Fibroblast of skin of left quadriceps (primary cell): ENCODE measurements at regions not wholly inside any gene's neighbourhood (a gene's known extent, or its start where the extent isn't known, plus 50 kb on each side); places are given as distances from the start of the nearest gene placed in this dataset.
A peak's percentile ranks its signal among the peaks of the same experiment; 100 is the strongest.

Experiments used
- DNase-seq, 2 experiments: peaks; one replicate each; pipeline ENCODE4 v3.0.0-alpha.2; 2013; ENCODE audit warnings: low read depth in 2 of 2

- DNase-seq, result no peak
Observed at GRCh38 chr3:110099711-110100110, 762.4 kb upstream of the DPPA4 start.

- no peak for DNase-seq
Observed at GRCh38 chr3:110101361-110101760, 764.0 kb upstream of the DPPA4 start.

GRCh38 chr3:110106805-110107204 is 769.5 kb upstream of the DPPA4 start:
- DNase-seq, result no peak

- DNase-seq, result no peak
Observed at GRCh38 chr3:110123946-110124345, 786.6 kb upstream of the DPPA4 start.

GRCh38 chr3:110126065-110126464 is 788.7 kb upstream of the DPPA4 start:
- DNase-seq, result no peak

- no peak for DNase-seq
Observed at GRCh38 chr3:110133971-110134370, 796.6 kb upstream of the DPPA4 start.

- DNase-seq, result no peak
Observed at GRCh38 chr3:110139048-110139447, 801.7 kb upstream of the DPPA4 start.

GRCh38 chr3:110139821-110140220 is 802.5 kb upstream of the DPPA4 start:
- no peak for DNase-seq

- DNase-seq, result no peak
Observed at GRCh38 chr3:110149763-110150162, 812.4 kb upstream of the DPPA4 start.

- DNase-seq, result no peak
Observed at GRCh38 chr3:110157221-110157620, 819.9 kb upstream of the DPPA4 start.

- DNase-seq, result no peak
Observed at GRCh38 chr3:110164632-110165369, 827.5 kb upstream of the DPPA4 start.

GRCh38 chr3:110165370-110165743 is 828.0 kb upstream of the DPPA4 start:
- no peak for DNase-seq

- no peak for DNase-seq
Observed at GRCh38 chr3:110165753-110166152, 828.4 kb upstream of the DPPA4 start.

GRCh38 chr3:110166791-110167190 is 829.4 kb upstream of the DPPA4 start:
- no peak for DNase-seq

- DNase-seq, result peak in 1 of 2 experiments; percentile 13
Observed at GRCh38 chr3:110174908-110175307, 837.6 kb upstream of the DPPA4 start.

GRCh38 chr3:110178965-110179364 is 841.6 kb upstream of the DPPA4 start:
- no peak for DNase-seq

GRCh38 chr3:110180733-110181132 is 843.4 kb upstream of the DPPA4 start:
- no peak for DNase-seq

GRCh38 chr3:110181226-110181625 is 843.9 kb upstream of the DPPA4 start:
- DNase-seq, result no peak

- no peak for DNase-seq
Observed at GRCh38 chr3:110184536-110184935, 847.2 kb upstream of the DPPA4 start.

- no peak for DNase-seq
Observed at GRCh38 chr3:110193074-110193473, 855.7 kb upstream of the DPPA4 start.

GRCh38 chr3:110198717-110199587 is 861.6 kb upstream of the DPPA4 start:
- no peak for DNase-seq

GRCh38 chr3:110199588-110199943 is 862.2 kb upstream of the DPPA4 start:
- DNase-seq, result no peak

GRCh38 chr3:110210086-110210660 is 861.4 kb upstream of the NECTIN3 start:
- DNase-seq, result no peak
